ENCODE measurements at regions not wholly inside any gene's neighbourhood (a gene's known extent, or its start where the extent isn't known, plus 50 kb on each side); places are given as distances from the start of the nearest gene placed in this dataset.
"Not testable (repeated sequence)": the region's sequence is repeated elsewhere in the genome, so short reads cannot be mapped to it uniquely, and the experiment has no call there.

DNA sequence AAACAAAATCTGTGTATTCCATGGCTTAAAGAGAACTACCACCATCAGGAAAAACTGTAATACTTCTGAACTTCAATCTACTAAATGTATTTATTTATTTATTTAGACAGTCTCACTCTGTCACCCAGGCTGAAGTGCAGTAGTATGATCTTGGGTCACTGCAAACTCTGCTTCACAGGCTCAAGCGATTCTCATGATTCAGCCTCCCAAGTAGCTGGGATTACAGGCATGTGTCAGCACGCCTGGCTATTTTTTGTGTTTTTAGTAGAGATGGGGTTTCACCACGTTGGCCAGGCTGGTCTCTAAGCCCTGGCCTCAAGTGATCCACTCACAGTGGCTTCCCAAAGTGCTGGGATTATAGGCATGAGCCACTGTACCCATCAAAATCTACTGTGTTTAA is 202.3 kb upstream of the POU1F1 start:
- no peak for DNase-seq

DNA sequence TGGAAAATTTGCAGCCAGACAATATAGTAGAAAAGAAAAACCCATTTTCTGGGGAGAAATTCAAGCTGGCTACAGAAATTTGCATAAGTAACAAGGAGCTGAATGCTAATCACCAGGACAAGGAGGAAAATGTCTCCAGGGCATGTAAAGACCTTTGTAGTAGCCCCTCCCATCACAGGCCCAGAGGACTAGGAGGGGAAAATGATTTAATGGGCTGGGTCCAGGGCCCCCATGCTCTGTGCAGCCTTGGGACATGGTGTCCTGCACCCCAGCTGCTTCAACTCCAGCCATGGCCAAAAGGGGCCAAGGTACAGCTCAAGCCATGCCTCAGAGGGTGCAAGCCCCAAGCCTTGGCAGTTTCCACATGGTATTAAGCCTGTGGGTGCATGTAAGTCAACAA is 197.6 kb upstream of the POU1F1 start:
- no peak for DNase-seq

GRCh38 chr3:87468938-87469337 is 192.6 kb upstream of the POU1F1 start:
- DNase-seq, result no peak

DNA sequence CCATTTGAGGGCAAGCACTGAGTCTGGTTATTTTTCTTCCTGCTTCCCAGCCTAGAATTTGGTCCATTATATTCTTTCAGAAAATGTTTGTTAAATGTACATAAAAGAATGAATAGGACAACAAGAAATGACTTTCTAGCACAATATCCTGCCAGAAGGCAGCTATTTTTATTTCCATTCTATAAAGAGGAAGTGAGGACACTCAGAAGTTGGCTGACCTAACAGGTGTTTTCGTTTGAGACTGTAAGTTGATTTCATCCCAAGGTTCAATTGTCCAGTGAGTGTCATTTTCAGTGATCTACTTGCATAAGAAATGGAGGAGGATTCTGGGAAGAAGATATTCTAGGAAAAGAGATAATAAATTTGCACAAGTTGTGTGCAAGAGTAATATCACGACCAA is 191.9 kb upstream of the POU1F1 start:
- DNase-seq, result no peak

- no peak for DNase-seq
These were observed 185.8 kb upstream of the POU1F1 start for GRCh38 chr3:87462228-87462627.

DNA sequence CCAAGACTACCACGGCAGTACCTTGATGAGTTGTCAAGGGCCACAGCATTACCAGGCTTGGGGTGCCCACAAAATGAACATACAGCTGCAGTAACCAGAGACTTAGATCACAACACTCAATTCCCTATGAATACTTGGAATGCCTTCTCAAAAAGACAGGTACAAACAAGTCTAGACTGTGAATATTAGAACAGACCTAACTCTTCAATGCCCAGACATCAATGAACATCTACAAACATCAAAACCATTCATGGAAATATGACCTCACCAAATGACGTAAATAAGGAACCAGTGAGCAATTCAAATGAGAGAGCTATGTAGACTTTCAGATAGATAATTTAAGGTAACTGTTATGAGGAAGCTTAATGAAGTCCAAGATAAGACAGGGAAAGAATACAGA is 185.1 kb upstream of the POU1F1 start:
- DNase-seq, result no peak

DNA sequence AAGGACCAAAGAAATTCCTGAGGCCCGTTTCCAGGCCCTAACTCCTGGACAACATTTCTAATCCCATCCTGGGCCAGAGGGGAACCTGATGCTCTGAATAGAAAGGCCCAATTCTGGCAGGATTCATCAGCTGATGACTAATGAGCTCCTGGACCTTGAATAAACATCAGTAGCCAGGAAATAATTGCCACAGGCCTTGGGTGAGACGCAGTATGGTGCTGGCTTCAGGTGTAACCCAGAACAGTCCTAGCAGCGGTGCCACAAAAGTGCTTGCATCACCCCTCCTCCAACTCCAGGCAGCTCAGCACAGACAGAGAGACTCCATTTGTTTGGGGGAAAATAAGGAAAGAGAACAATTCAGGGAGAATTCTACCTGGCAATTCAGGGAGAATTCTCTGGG is 184.7 kb upstream of the POU1F1 start:
- DNase-seq, result no peak

GRCh38 chr3:87448558-87448957 is 172.2 kb upstream of the POU1F1 start:
- DNase-seq, result no peak

- DNase-seq, result no peak
These were observed 170.5 kb upstream of the POU1F1 start for GRCh38 chr3:87446849-87447387.

DNA sequence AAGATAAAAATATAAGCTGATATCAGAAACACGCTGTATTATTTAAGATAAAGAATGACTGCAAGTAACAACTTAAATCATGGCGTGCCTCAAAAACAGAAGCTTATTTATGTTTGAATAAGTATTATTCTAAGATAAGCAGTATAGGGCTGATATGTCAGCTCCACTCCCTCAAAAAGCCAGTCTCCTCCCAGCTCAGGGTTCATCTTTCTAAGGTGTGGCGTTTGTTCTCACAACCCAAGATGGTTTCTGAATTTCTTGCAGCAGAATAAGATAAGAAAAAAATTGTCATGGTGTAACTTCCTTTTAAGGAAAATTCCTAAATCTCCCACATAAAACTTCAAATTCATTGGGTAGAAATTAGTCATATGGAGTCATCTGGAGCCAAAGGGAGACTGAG is 166.1 kb upstream of the POU1F1 start:
- DNase-seq, result no peak

GRCh38 chr3:87437765-87438164 is 161.4 kb upstream of the POU1F1 start:
- DNase-seq, result peak; percentile 0

DNA sequence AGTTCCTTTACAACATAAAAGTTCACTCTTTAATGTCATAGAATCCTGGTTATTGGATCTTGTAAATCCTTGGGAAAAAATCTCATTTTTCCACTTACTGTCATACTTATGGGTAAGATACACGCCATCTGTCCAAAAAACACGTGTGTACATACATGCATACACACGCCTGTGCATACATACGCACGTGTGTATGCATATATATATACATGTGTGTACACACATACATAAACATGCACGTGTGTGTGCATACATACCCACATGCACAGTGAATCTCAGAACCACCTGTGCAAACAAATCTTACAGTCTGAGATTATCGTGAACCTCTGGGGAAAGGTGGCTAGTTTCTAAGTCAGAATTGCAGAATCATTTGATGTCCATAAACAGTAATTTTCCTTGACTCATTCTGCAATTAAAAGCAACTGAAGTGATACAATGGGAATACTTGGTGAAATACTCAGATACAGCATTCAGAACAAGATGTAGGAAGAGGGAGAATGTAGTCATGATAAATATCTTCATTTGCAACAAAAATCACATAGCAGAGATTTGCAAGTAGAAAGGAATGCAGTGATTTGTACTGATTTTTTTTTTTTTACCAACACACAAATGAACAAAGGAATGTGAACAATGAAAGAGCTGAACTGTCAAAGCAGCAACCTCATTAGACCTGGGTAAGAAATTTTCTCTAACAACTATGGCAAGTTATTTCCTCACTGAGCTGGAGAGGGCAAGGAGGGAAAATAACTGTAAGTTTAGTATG is 160.6 kb upstream of the POU1F1 start:
- no peak for DNase-seq

DNA sequence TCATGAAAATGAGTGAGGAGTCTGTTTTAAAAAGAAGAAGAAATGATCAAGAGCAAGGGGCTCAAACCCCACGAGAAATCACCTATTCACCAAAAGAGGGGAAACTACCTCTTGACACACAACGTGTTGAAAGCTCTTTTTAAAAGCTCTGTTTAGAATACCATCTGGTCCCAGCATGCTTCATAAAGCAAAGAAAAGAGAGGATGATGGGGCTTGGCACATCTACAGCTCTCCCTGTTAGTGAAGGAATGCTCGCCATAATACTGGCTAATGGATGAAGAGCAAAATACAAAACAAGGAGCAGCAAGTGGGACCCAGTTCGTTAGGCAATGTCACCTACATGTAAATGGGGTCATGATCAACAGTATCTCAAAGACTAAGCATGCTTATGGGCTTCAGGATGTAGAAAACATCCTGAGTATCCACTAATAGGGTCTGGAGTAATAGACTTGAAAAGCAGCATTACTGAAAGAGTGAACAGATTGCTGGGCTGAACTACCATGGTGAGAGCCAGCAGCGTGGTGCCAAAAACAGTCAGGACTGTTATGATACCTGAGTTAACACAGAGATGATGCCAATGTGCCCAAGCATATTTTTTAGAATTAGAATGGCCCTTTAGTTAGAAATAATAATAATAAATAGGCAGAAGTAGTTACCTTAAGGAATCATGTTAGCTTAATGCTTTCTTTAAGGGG is 159.7 kb upstream of the POU1F1 start:
- no peak for DNase-seq

DNA sequence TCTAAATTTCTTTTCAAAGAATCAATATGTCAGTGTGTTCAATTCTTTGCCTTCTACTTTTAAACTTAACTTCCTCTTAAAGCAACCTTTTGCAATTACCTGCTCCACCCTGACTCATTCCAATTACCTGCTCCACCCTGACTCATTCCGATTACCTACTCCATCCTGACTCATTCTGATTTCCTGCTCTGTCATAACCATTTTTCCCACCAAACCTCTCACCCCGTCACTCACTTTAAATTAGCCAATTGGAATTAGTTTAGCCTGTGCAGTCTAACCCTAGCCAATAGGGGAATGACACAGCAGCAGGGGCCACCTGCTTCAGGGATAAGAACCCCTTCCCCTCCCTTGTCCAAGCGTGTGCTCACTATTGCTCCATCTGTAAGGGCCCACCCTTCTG is 157.1 kb upstream of the POU1F1 start:
- DNase-seq, result not testable (repeated sequence)

- DNase-seq, result no peak
These were observed 150.5 kb upstream of the POU1F1 start for GRCh38 chr3:87426918-87427317.

DNA sequence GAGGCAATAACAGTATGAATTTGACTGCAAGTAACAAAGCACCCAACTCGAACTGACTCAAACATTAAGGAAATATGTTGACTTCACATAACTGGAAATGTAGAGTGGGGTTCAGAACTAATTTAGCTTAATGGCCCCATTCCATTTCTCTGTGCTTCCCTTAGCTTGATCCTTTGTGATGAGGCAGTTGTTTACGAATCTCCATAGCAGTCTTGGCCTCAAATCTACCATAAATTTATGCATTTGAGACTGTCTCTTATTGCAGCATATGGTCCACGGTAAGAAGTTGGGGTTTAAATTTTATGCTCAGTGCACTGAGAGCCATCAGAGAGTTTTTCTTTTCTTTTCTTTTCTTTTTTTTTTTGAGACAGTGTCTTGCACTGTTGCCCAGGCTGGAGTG is 148.7 kb upstream of the POU1F1 start:
- no peak for DNase-seq

DNA sequence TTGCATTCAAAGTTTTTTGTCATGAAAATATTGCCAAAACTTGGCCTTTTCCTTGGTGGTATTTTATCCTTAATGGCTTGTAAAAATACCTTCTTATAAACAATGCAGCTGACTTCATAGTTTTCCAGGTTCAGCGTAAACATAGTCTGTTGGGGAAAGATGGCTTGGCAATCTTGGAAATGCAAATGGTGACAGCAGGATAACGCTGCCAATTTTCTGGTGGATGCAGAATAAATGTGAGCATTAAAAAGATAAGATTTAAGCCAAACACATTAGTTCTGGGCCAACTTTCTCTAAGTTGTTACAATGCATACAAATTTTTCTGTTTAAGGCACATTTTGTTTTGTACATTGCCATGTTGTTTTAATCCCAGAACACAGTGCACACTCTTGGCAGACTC is 147.0 kb upstream of the POU1F1 start:
- DNase-seq, result no peak

DNA sequence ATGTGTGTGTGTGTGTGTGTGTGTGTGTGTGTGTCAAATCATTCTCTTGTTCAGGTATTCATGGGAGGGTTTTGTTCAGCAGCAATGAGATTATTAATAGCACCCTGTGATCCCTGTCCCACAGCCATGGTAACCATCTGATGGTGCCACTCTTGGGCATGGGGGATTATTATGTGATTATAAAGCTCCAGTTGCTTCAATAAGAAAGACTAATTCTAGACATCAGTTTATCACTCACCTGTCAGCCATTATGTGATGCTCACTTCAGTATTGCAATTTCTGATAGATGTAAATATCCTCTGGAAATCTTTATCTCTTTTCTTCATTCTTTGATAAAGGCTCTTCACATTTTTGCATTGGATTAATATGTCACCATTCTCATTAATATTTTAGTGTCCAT is 145.9 kb upstream of the POU1F1 start:
- no peak for DNase-seq

DNA sequence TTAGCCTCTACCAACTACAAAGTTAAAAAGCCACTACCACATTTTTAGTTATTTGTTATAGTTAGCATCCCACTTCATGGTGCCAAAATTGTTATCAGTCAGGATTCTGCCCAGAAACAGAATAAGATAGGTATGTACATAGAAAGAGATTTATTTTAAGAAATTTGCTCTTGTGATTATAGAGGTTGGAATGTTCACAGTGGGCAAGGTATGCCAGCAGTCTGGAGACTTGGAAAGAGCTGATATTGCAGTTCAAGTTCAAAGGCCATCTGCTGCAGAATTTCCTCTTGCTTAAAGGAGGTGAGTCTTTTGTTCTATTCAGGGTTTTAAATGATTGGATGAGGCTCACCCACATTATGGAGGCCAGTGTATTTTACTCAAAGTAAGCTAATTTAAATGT is 143.8 kb upstream of the POU1F1 start:
- no peak for DNase-seq

GRCh38 chr3:87414271-87414670 is 137.9 kb upstream of the POU1F1 start:
- no peak for DNase-seq

DNA sequence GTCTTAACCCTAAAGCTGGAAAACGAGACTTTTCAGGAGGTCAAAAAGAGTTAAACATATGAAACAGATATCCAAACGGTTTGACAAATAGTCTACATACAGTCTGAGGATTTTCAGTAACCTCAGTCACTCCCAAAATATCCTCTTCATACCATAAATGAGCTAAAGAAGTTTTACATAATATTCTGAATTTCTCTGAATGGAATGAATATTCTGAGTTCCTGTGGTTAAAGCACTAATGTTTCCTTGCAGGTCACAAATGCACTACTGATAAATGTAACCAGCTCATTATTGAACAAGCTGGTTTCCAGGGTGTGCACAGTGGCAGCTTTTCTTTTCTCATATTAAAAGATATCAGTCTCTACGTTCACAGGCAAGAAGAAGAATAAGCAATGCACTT is 137.4 kb upstream of the POU1F1 start:
- no peak for DNase-seq

- DNase-seq, result no peak
These were observed 133.7 kb upstream of the POU1F1 start for GRCh38 chr3:87410110-87410509.

DNA sequence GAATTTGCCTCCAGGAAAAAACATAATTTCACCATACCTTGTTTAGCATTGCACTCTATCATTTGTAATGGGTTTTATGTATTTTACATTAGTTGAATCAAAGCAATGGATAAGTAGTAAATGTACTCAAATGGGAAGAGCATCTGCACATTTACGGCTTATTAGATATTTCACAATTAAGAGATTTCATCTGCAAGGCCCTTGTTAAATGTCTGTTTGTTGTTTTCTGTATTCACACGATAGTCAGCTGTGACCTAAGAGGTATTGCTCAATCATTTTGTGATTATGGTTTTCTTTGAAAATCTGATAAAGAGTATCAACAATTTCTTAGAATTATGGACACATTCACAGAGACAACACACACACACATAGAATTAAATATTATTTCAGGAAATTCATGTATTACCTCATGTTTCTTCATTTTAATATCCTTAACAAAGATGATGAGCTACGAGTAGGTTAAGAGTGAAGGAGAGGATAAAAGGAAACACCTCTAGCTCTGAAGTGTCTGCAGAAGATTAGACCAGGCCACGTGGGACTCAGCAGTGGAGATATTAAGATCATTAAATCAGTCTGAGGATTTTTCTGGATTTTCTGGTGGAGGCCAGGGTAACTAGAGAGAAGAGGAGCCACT is 121.9 kb upstream of the POU1F1 start:
- DNase-seq, result no peak

DNA sequence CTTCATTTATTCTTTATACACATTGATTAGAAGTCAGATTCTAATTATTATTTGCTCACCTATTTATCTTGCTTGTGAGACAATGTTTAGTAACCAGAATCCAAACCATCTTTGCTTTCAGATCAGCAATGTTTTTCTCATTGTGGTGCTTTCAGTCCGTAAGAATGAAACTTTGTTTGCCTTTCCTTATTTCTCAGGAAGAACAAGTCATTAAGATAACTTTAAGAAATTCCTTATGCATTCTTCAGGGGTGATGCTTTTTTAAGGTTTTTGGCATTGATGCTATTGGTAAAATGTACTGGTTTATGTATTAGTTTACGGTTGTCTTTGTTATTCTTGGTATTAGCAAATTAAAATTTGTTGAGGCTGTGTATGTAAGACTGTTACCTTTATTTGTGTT is 120.8 kb upstream of the POU1F1 start:
- DNase-seq, result no peak

Measured in CD4-positive, alpha-beta T cell treated with Interleukin-4 for 4 hours (primary cell).